ENCODE measurements at regions not wholly inside any gene's neighbourhood (a gene's known extent, or its start where the extent isn't known, plus 50 kb on each side); places are given as distances from the start of the nearest gene placed in this dataset.

DNA sequence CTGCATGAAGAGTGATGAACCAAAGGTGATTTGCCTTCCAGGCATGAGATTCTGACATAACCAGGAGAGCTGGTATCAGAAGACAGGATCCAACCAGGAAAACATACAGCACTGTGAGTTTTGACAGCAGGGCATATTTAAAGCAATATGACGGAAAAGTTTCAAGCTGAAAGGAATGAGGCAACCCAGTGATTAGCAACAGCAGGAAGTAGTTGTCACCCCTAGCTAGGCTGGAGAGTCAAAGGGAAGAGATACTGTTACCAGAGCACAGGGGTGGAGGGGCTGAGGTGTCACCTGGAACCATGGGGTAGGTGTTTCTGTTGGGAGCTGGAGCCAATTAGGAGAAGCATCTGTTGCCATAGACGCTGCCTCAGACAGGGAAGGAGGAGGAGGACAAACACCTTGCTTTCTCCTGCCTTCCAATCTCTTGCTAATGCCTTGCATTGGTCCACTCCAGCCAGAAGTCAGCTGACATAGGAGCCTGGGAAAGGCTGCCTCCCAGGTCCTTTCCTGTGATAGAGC, 125.4 kb upstream of the SORCS3 start:
- H4K20me1 ChIP-seq (ENCODE audit: insufficient read depth, low read length) = no peaks in the 10 kb centered on the region
- no TSS peak for BruUV-seq (replicated peaks)
- DNase-seq (ENCODE audit: low spot score) (no peak), ATAC-seq (no peak), FAIRE-seq (no peak)
- H3K4me2 ChIP-seq (ENCODE audit: low read depth, low read length) = no peak overlapping the region
- H3K9me3 ChIP-seq (ENCODE audit: low read length) = no peaks in the 10 kb centered on the region
- H3K79me2 ChIP-seq (ENCODE audit: insufficient read depth, low read length) = no peaks in the 10 kb centered on the region
- no peak overlapping the region for H3K4me3 ChIP-seq (replicated peaks in 1 of 3; ENCODE audit: insufficient read depth in 1 of 3, low read depth in 2 of 3, low read length in 3 of 3)
- 8% methylated on average over 2 of the region's 2 CpGs for WGBS (ENCODE audit: low lambda C conversion rate)
- no peaks in the 10 kb centered on the region for H3K36me3 ChIP-seq (replicated peaks in 1 of 2; ENCODE audit: control insufficient read depth in 1 of 2, insufficient read depth in 2 of 2, low read length in 2 of 2)
- no peak overlapping the region for H2AFZ ChIP-seq (ENCODE audit: low read length)
- H3K27me3 ChIP-seq (ENCODE audit: control insufficient read depth in 1 of 2, insufficient read depth in 2 of 2, low read length in 2 of 2) = no peaks in the 10 kb centered on the region; a peak in 2 of 5 replicates
- intact Hi-C loops (cut with micrococcal nuclease; ENCODE audit: unreplicated experiment) = no loop called here
- H3K9ac ChIP-seq (ENCODE audit: insufficient read depth, low read depth, low read length) = no peak overlapping the region
- in situ Hi-C loops (cut with HindIII; ENCODE audit: extremely low pct_ligation_motif_present, low pct_unique_long_range_greater_than_20kb) = no loop called here
- no peak overlapping the region for H3K27ac ChIP-seq (ENCODE audit: extremely low read length, insufficient read depth, low read length)
- no peaks in the 10 kb centered on the region for H3K4me1 ChIP-seq (ENCODE audit: insufficient read depth, low read length)
- ChIA-PET POLR2A (no interaction called here), CTCF (ENCODE audit: low intra/inter-chr PET ratio, low total read pairs) (no interaction called here)
- TF ChIP-seq HCFC1 (IDR thresholded peaks at IDR 0.05; ENCODE audit: low read depth, low read length) = no peak
- TF ChIP-seq, protein P1, sequence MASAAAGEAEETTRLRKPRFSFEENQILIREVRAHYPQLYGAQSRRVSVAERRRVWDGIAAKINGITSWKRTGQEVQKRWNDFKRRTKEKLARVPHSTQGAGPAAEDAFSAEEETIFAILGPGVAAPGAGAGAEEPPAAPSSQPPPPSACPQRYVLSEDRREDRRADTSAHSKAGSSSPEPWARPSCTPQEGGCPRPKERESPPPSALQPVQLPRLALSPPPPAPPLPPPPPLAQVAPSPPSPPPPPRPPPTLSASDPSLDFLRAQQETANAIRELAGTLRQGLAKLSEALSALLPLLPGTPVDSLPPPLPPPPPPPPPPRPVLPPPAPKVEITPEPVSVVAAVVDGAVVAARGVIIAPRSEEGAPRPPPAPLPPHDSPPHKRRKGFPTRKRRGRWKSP (CRISPR knock-in tag; IDR thresholded peaks at IDR 0.05) = no peak
- no peak for TF ChIP-seq YEATS4 (CRISPR knock-in tag; IDR thresholded peaks at IDR 0.05; ENCODE audit: borderline replicate concordance)
- TF ChIP-seq CREM (IDR thresholded peaks at IDR 0.05) = no peak
- TF ChIP-seq CREM (CRISPR knock-in tag; IDR thresholded peaks at IDR 0.05) = no peak
- TF ChIP-seq ZZZ3 (CRISPR knock-in tag; IDR thresholded peaks at IDR 0.05; ENCODE audit: borderline replicate concordance) = no peak
- no peak for TF ChIP-seq LCORL (IDR thresholded peaks at IDR 0.05)
- TF ChIP-seq LCORL (CRISPR knock-in tag; IDR thresholded peaks at IDR 0.05) = no peak
- TF ChIP-seq, protein P2, sequence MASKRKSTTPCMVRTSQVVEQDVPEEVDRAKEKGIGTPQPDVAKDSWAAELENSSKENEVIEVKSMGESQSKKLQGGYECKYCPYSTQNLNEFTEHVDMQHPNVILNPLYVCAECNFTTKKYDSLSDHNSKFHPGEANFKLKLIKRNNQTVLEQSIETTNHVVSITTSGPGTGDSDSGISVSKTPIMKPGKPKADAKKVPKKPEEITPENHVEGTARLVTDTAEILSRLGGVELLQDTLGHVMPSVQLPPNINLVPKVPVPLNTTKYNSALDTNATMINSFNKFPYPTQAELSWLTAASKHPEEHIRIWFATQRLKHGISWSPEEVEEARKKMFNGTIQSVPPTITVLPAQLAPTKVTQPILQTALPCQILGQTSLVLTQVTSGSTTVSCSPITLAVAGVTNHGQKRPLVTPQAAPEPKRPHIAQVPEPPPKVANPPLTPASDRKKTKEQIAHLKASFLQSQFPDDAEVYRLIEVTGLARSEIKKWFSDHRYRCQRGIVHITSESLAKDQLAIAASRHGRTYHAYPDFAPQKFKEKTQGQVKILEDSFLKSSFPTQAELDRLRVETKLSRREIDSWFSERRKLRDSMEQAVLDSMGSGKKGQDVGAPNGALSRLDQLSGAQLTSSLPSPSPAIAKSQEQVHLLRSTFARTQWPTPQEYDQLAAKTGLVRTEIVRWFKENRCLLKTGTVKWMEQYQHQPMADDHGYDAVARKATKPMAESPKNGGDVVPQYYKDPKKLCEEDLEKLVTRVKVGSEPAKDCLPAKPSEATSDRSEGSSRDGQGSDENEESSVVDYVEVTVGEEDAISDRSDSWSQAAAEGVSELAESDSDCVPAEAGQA (IDR thresholded peaks at IDR 0.05; ENCODE audit: low read depth) = no peak
- TF ChIP-seq, protein P2 (CRISPR knock-in tag; IDR thresholded peaks at IDR 0.05; ENCODE audit: borderline replicate concordance) = no peak
- no peak for TF ChIP-seq ZNF468 (CRISPR knock-in tag; IDR thresholded peaks at IDR 0.05)
